ENCODE measurements at regions not wholly inside any gene's neighbourhood (a gene's known extent, or its start where the extent isn't known, plus 50 kb on each side); places are given as distances from the start of the nearest gene placed in this dataset.

- TF ChIP-seq CTCF (conservative IDR thresholded peaks at IDR 0.05 in 1 of 2, IDR thresholded peaks at IDR 0.05 in 1 of 2; ENCODE audit: extremely low read depth in 1 of 2, insufficient read depth in 1 of 2, low read depth in 1 of 2, low read length in 2 of 2) (no peak), EZH2 (IDR thresholded peaks at IDR 0.05; ENCODE audit: borderline replicate concordance, low read length) (no peak)
These were observed 291.9 kb downstream of the SH3GL2 start for GRCh38 chr9:17870722-17871121.
